GM12801 (cell line): ENCODE measurements at regions not wholly inside any gene's neighbourhood (a gene's known extent, or its start where the extent isn't known, plus 50 kb on each side); places are given as distances from the start of the nearest gene placed in this dataset.

Source experiments
- CTCF ChIP-seq: IDR thresholded peaks from one replicate; pipeline ENCODE4 v1.5.1; 2011; ENCODE audit warnings: control low read depth; ENCODE audit not compliant: insufficient read length; ENCODE audit errors: extremely low read depth

GRCh38 chr11:28965819-28966218, 857.6 kb downstream of the METTL15 start:
- no peak for TF ChIP-seq CTCF

GRCh38 chr11:28964811-28965210, 856.6 kb downstream of the METTL15 start:
- TF ChIP-seq CTCF, result no peak

GRCh38 chr11:28963187-28963586, 855.0 kb downstream of the METTL15 start:
- no peak for TF ChIP-seq CTCF

- no peak for TF ChIP-seq CTCF
These were observed 854.3 kb downstream of the METTL15 start for GRCh38 chr11:28962502-28962901.

- TF ChIP-seq CTCF, result no peak
These were observed 853.5 kb downstream of the METTL15 start for GRCh38 chr11:28961726-28962125.

GRCh38 chr11:28956446-28956845, 848.3 kb downstream of the METTL15 start:
- TF ChIP-seq CTCF, result no peak

- TF ChIP-seq CTCF, result no peak
These were observed 843.0 kb downstream of the METTL15 start for GRCh38 chr11:28951191-28951590.

- no peak for TF ChIP-seq CTCF
These were observed 831.2 kb downstream of the METTL15 start for GRCh38 chr11:28939381-28939780.
